ENCODE measurements at regions not wholly inside any gene's neighbourhood (a gene's known extent, or its start where the extent isn't known, plus 50 kb on each side); places are given as distances from the start of the nearest gene placed in this dataset.

DNA sequence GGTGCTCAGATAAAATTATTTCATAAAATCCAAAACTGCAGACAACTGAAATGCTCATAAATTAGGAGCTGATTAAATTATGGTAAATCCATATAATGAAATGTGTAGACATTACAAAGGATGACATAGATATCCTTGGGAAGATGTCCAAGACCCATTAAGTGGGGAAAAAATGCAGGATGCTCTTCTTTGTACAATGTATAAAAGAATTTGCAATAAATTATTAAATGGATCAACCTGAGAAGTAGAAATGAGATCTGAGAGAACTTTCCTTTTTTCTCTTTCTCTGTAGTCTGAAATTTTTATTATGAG, 336.4 kb upstream of the E2F7 start:
- TF ChIP-seq, protein P1, sequence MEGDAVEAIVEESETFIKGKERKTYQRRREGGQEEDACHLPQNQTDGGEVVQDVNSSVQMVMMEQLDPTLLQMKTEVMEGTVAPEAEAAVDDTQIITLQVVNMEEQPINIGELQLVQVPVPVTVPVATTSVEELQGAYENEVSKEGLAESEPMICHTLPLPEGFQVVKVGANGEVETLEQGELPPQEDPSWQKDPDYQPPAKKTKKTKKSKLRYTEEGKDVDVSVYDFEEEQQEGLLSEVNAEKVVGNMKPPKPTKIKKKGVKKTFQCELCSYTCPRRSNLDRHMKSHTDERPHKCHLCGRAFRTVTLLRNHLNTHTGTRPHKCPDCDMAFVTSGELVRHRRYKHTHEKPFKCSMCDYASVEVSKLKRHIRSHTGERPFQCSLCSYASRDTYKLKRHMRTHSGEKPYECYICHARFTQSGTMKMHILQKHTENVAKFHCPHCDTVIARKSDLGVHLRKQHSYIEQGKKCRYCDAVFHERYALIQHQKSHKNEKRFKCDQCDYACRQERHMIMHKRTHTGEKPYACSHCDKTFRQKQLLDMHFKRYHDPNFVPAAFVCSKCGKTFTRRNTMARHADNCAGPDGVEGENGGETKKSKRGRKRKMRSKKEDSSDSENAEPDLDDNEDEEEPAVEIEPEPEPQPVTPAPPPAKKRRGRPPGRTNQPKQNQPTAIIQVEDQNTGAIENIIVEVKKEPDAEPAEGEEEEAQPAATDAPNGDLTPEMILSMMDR (IDR thresholded peaks at IDR 0.05) = no peak
- TF ChIP-seq TCF7L2 (IDR thresholded peaks at IDR 0.05; ENCODE audit: low read depth, low read length) (no peak), POLR2AphosphoS5 (IDR thresholded peaks at IDR 0.05; ENCODE audit: low read depth, low read length) (no peak), SIN3A (IDR thresholded peaks at IDR 0.05; ENCODE audit: borderline replicate concordance, insufficient read depth, low read depth, low read length) (no peak)
- TF ChIP-seq, protein P2, sequence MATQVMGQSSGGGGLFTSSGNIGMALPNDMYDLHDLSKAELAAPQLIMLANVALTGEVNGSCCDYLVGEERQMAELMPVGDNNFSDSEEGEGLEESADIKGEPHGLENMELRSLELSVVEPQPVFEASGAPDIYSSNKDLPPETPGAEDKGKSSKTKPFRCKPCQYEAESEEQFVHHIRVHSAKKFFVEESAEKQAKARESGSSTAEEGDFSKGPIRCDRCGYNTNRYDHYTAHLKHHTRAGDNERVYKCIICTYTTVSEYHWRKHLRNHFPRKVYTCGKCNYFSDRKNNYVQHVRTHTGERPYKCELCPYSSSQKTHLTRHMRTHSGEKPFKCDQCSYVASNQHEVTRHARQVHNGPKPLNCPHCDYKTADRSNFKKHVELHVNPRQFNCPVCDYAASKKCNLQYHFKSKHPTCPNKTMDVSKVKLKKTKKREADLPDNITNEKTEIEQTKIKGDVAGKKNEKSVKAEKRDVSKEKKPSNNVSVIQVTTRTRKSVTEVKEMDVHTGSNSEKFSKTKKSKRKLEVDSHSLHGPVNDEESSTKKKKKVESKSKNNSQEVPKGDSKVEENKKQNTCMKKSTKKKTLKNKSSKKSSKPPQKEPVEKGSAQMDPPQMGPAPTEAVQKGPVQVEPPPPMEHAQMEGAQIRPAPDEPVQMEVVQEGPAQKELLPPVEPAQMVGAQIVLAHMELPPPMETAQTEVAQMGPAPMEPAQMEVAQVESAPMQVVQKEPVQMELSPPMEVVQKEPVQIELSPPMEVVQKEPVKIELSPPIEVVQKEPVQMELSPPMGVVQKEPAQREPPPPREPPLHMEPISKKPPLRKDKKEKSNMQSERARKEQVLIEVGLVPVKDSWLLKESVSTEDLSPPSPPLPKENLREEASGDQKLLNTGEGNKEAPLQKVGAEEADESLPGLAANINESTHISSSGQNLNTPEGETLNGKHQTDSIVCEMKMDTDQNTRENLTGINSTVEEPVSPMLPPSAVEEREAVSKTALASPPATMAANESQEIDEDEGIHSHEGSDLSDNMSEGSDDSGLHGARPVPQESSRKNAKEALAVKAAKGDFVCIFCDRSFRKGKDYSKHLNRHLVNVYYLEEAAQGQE (IDR thresholded peaks at IDR 0.05; ENCODE audit: insufficient read depth in 1 of 2, low read depth in 2 of 2, low read length in 1 of 2) = no peak

Measured in Panc1 (cell line).